GM12874 (cell line): ENCODE measurements at regions not wholly inside any gene's neighbourhood (a gene's known extent, or its start where the extent isn't known, plus 50 kb on each side); places are given as distances from the start of the nearest gene placed in this dataset.

ENCODE experiments used
- CTCF ChIP-seq: IDR thresholded peaks from 2 replicates; pipeline ENCODE4 v1.5.1; 2011; ENCODE audit warnings: low read depth, mild to moderate bottlenecking, control low read depth, low read length, moderate library complexity; ENCODE audit not compliant: insufficient read depth

GRCh38 chr15:94815914-94816313, 584.6 kb downstream of the MCTP2 start:
- TF ChIP-seq CTCF = no peak

GRCh38 chr15:94829887-94830884, 598.8 kb downstream of the MCTP2 start:
- TF ChIP-seq CTCF = no peak

GRCh38 chr15:94834000-94834399, 602.6 kb downstream of the MCTP2 start:
- no peak for TF ChIP-seq CTCF

- no peak for TF ChIP-seq CTCF
These were observed 603.1 kb downstream of the MCTP2 start for GRCh38 chr15:94834494-94834893.

GRCh38 chr15:94838281-94838680, 606.9 kb downstream of the MCTP2 start:
- TF ChIP-seq CTCF = no peak

GRCh38 chr15:94840794-94841783, 609.7 kb downstream of the MCTP2 start:
- TF ChIP-seq CTCF = no peak

- no peak for TF ChIP-seq CTCF
These were observed 611.7 kb downstream of the MCTP2 start for GRCh38 chr15:94843060-94843459.
